Osteoblast (primary cell): ENCODE measurements at regions not wholly inside any gene's neighbourhood (a gene's known extent, or its start where the extent isn't known, plus 50 kb on each side); places are given as distances from the start of the nearest gene placed in this dataset.
"Not testable (repeated sequence)": the region's sequence is repeated elsewhere in the genome, so short reads cannot be mapped to it uniquely, and the experiment has no call there.

ENCODE experiments used
- DNase-seq: peaks from one replicate; pipeline ENCODE4 v3.0.0; 2011; ENCODE audit warnings: low spot score, mixed read lengths; ENCODE audit not compliant: insufficient read length; ENCODE audit errors: missing footprints
- H2AFZ ChIP-seq: 2 replicates; pipeline ENCODE4 v1.6.0; 2011; ENCODE audit warnings: mild to moderate bottlenecking, low read length
- H3K27ac ChIP-seq: 2 replicates; pipeline ENCODE4 v1.5.1; 2011; ENCODE audit warnings: mild to moderate bottlenecking, low read depth, low read length, moderate library complexity
- H3K27me3 ChIP-seq: 2 replicates; pipeline ENCODE4 v1.6.0; 2012; ENCODE audit warnings: mild to moderate bottlenecking, control low read depth, inconsistent platforms, low read length, moderate library complexity; ENCODE audit not compliant: insufficient read depth
- H3K36me3 ChIP-seq: 2 replicates; pipeline ENCODE4 v1.5.1; 2011; ENCODE audit warnings: mild to moderate bottlenecking, low read length, control low read depth, moderate library complexity; ENCODE audit not compliant: insufficient read depth
- H3K4me1 ChIP-seq: 2 replicates; pipeline ENCODE4 v1.5.1; 2011; ENCODE audit warnings: mild to moderate bottlenecking, low read length, control low read depth, moderate library complexity; ENCODE audit not compliant: insufficient read depth
- H3K4me2 ChIP-seq: 2 replicates; pipeline ENCODE4 v1.6.0; 2011; ENCODE audit warnings: mild to moderate bottlenecking, low read length; ENCODE audit not compliant: insufficient read depth
- H3K4me3 ChIP-seq: fragments of 200-600 bp; sonication (generic); 3 replicates; pipeline ENCODE4 v1.5.1; 2012; ENCODE audit warnings: mild to moderate bottlenecking, low read length, inconsistent platforms; ENCODE audit not compliant: insufficient read depth
- H3K79me2 ChIP-seq: 2 replicates; pipeline ENCODE4 v1.6.0; 2012; ENCODE audit warnings: mild to moderate bottlenecking, low read length, control low read depth, inconsistent platforms; ENCODE audit not compliant: insufficient read depth
- H3K9me3 ChIP-seq: 2 replicates; pipeline ENCODE4 v1.5.1; 2011; ENCODE audit warnings: low read depth, low read length, control low read depth
- H4K20me1 ChIP-seq: 2 replicates; pipeline ENCODE4 v1.6.0; 2012; ENCODE audit warnings: mild to moderate bottlenecking, low read length, control low read depth; ENCODE audit not compliant: insufficient read depth
- CTCF ChIP-seq: IDR thresholded peaks from 2 replicates; pipeline ENCODE4 v1.5.1; 2011; ENCODE audit warnings: mild to moderate bottlenecking, low read depth, low read length, moderate library complexity; ENCODE audit errors: extremely low read depth

- H3K27ac ChIP-seq = no peak overlapping the region
- H3K9me3 ChIP-seq = no peaks in the 10 kb centered on the region
- DNase-seq = no peak
- H3K4me1 ChIP-seq = no peaks in the 10 kb centered on the region
- no peak overlapping the region for H2AFZ ChIP-seq
- no peak overlapping the region for H3K4me3 ChIP-seq
- no peaks in the 10 kb centered on the region for H3K27me3 ChIP-seq
- H3K79me2 ChIP-seq = no peaks in the 10 kb centered on the region
- H3K36me3 ChIP-seq = no peaks in the 10 kb centered on the region
- no peak overlapping the region for H3K4me2 ChIP-seq
- TF ChIP-seq CTCF = no peak
- H4K20me1 ChIP-seq = no peaks in the 10 kb centered on the region
Observed at GRCh38 chr1:105467549-105467948, 1588.9 kb upstream of the PRMT6 start.

GRCh38 chr1:105470541-105470940 is 1585.9 kb upstream of the PRMT6 start:
- H3K4me2 ChIP-seq, H3K79me2 ChIP-seq, H4K20me1 ChIP-seq, DNase-seq, H3K4me1 ChIP-seq, H3K27me3 ChIP-seq, H3K27ac ChIP-seq, H3K9me3 ChIP-seq, H3K36me3 ChIP-seq, H2AFZ ChIP-seq, H3K4me3 ChIP-seq: not testable (repeated sequence)

GRCh38 chr1:105483436-105483835 is 1573.0 kb upstream of the PRMT6 start:
- H3K36me3 ChIP-seq = no peaks in the 10 kb centered on the region
- no peaks in the 10 kb centered on the region for H3K27me3 ChIP-seq
- no peaks in the 10 kb centered on the region for H4K20me1 ChIP-seq
- H3K4me2 ChIP-seq = no peak overlapping the region
- no peak overlapping the region for H2AFZ ChIP-seq
- no peaks in the 10 kb centered on the region for H3K79me2 ChIP-seq
- no peaks in the 10 kb centered on the region for H3K9me3 ChIP-seq
- TF ChIP-seq CTCF = no peak
- no peak for DNase-seq
- H3K4me3 ChIP-seq = no peak overlapping the region
- H3K4me1 ChIP-seq = peaks cover 19% of the 10 kb centered on the region
- no peak overlapping the region for H3K27ac ChIP-seq

- no peak for DNase-seq
- Histone ChIP-seq H4K20me1 (no peaks in the 10 kb centered on the region), H3K4me2 (peak overlapping the region; percentile 29), H3K79me2 (no peaks in the 10 kb centered on the region), H3K9me3 (no peaks in the 10 kb centered on the region), H3K27me3 (no peaks in the 10 kb centered on the region), H2AFZ (no peak overlapping the region), H3K4me3 (no peak overlapping the region), H3K36me3 (no peaks in the 10 kb centered on the region), H3K27ac (peak overlapping the region; percentile 70), H3K4me1 (peaks cover 19% of the 10 kb centered on the region)
- no peak for TF ChIP-seq CTCF
Observed at GRCh38 chr1:105485207-105485606, 1571.3 kb upstream of the PRMT6 start.

GRCh38 chr1:105492921-105493320 is 1563.6 kb upstream of the PRMT6 start:
- Histone ChIP-seq H3K4me1 (no peaks in the 10 kb centered on the region), H3K27me3 (no peaks in the 10 kb centered on the region), H3K79me2 (no peaks in the 10 kb centered on the region), H3K9me3 (no peaks in the 10 kb centered on the region), H3K36me3 (no peaks in the 10 kb centered on the region), H3K4me2 (no peak overlapping the region), H3K27ac (no peak overlapping the region), H4K20me1 (no peaks in the 10 kb centered on the region), H3K4me3 (no peak overlapping the region), H2AFZ (no peak overlapping the region)
- TF ChIP-seq CTCF = no peak
- DNase-seq = no peak
